ENCODE measurements at regions not wholly inside any gene's neighbourhood (a gene's known extent, or its start where the extent isn't known, plus 50 kb on each side); places are given as distances from the start of the nearest gene placed in this dataset.

DNA sequence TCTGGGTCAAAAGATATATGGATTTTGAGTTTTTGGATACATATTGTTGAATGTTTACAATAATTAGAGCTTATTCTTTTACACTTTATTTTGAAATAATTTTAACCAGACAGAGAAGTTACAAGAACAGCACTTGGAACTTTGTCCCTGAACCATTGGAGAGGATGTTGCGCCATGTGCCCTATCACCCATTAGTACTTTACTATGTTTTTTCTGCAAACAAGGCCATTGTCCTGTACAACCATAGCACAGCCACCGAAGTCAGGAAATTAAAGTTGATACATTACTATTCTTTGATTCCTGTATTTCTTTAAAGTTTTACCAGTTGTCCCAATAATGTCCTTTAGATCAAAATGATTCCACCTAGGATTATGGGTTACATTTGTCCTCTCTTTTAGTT is 188.8 kb downstream of the ACKR3 start:
- no peaks in the 10 kb centered on the region for H3K36me3 ChIP-seq
- TF ChIP-seq, protein P1, sequence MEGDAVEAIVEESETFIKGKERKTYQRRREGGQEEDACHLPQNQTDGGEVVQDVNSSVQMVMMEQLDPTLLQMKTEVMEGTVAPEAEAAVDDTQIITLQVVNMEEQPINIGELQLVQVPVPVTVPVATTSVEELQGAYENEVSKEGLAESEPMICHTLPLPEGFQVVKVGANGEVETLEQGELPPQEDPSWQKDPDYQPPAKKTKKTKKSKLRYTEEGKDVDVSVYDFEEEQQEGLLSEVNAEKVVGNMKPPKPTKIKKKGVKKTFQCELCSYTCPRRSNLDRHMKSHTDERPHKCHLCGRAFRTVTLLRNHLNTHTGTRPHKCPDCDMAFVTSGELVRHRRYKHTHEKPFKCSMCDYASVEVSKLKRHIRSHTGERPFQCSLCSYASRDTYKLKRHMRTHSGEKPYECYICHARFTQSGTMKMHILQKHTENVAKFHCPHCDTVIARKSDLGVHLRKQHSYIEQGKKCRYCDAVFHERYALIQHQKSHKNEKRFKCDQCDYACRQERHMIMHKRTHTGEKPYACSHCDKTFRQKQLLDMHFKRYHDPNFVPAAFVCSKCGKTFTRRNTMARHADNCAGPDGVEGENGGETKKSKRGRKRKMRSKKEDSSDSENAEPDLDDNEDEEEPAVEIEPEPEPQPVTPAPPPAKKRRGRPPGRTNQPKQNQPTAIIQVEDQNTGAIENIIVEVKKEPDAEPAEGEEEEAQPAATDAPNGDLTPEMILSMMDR (IDR thresholded peaks at IDR 0.05) = no peak
- H3K4me1 ChIP-seq = peaks cover 14% of the 10 kb centered on the region
- peaks cover 3% of the 10 kb centered on the region for H3K27me3 ChIP-seq (ENCODE audit: low read depth)
- DNase-seq = no peak
- no peak overlapping the region for H3K4me3 ChIP-seq
- intact Hi-C loops (cut with DNase I) = no loop called here
- H3K27ac ChIP-seq = no peak overlapping the region
- H3K9me3 ChIP-seq = no peaks in the 10 kb centered on the region
- ATAC-seq = peak; percentile 58 to 59

DNA sequence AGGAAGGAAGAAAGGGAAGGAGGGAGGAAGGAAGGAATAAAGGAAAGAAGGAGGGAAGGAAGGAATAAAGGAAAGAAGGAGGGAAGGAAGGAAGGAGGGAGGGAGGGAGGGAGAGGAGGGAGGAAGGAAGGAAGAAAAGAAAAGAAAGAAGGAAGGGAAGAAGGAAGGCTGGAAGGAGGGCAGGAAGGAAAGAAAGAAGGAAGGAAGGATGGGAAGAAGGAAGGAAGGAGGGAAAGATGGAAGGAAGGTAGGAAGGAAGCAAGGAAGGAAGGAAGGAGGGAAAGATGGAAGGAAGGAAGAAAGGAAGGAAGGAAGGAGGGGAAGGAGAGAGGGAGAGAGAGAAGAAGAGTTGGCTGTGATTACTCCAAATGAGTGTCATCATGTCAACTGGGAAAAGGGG is 190.6 kb downstream of the ACKR3 start:
- peaks cover 3% of the 10 kb centered on the region for H3K27me3 ChIP-seq (ENCODE audit: low read depth)
- H3K9me3 ChIP-seq = no peaks in the 10 kb centered on the region
- H3K36me3 ChIP-seq = no peaks in the 10 kb centered on the region
- DNase-seq = no peak
- H3K27ac ChIP-seq = no peak overlapping the region
- H3K4me3 ChIP-seq = no peak overlapping the region
- ATAC-seq = no peak
- intact Hi-C loops (cut with DNase I) = no loop called here
- TF ChIP-seq, protein P1 (IDR thresholded peaks at IDR 0.05) = no peak
- peaks cover 5% of the 10 kb centered on the region for H3K4me1 ChIP-seq

GRCh38 chr2:236761358-236761757 is 191.7 kb downstream of the ACKR3 start:
- TF ChIP-seq, protein P1 (IDR thresholded peaks at IDR 0.05) = no peak
- H3K36me3 ChIP-seq = no peaks in the 10 kb centered on the region
- H3K27me3 ChIP-seq (ENCODE audit: low read depth) = peaks cover 3% of the 10 kb centered on the region
- no peaks in the 10 kb centered on the region for H3K9me3 ChIP-seq
- no peak overlapping the region for H3K27ac ChIP-seq
- no peaks in the 10 kb centered on the region for H3K4me1 ChIP-seq
- H3K4me3 ChIP-seq = no peak overlapping the region
- intact Hi-C loops (cut with DNase I) = no loop called here
- ATAC-seq = no peak
- no peak for DNase-seq

DNA sequence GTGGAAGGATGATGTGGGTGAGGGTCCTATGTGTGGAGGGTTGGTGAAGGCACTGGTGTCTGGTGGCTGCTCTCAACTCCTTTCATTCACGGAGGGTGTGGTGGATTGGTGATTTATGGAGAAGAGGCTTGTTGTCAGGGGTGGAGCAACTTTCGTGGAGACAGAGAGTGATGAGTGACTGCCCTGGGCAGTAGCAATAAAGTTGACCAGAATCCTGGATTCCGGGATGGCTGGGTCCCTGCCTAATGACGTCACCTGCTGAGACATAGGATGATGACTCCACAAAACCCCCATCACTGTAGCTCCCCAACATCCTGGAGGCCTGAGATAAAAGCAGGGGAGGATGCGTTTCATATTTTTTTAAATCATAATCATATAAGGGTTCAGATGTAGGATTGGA is 193.0 kb downstream of the ACKR3 start:
- Histone ChIP-seq H3K4me1 (no peaks in the 10 kb centered on the region), H3K36me3 (no peaks in the 10 kb centered on the region), H3K27me3 (ENCODE audit: low read depth) (peaks cover 3% of the 10 kb centered on the region), H3K4me3 (no peak overlapping the region), H3K9me3 (no peaks in the 10 kb centered on the region), H3K27ac (no peak overlapping the region)
- ATAC-seq = no peak
- intact Hi-C loops (cut with DNase I) = no loop called here
- TF ChIP-seq, protein P1 (IDR thresholded peaks at IDR 0.05) = no peak
- DNase-seq = no peak

DNA sequence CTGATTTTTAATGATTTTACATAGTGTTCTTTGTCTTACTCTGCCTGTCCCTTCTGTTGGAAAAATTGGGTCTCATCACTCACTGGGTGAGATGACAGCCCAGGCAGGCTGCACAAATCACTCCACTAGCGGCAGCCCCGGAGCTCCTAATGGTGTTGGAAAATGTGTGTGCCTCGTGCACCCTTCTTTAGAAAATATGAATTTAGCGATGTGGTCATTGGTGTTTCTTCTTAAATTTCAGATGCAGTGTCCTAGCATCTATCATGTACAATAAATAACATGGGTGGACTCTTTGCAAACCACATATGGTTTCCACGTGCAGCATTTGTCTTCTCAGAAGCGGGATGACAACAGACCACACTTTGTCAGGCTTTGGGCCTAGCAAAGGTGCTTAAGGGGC is 194.2 kb downstream of the ACKR3 start:
- Histone ChIP-seq H3K4me1 (no peaks in the 10 kb centered on the region), H3K4me3 (no peak overlapping the region), H3K27ac (no peak overlapping the region), H3K27me3 (ENCODE audit: low read depth) (peaks cover 3% of the 10 kb centered on the region), H3K36me3 (no peaks in the 10 kb centered on the region), H3K9me3 (no peaks in the 10 kb centered on the region)
- intact Hi-C loops (cut with DNase I) = no loop called here
- ATAC-seq = no peak
- TF ChIP-seq, protein P1 (IDR thresholded peaks at IDR 0.05) = no peak
- no peak for DNase-seq

GRCh38 chr2:236764716-236765115 is 195.1 kb downstream of the ACKR3 start:
- DNase-seq (no peak), ATAC-seq (no peak)
- Histone ChIP-seq H3K9me3 (no peaks in the 10 kb centered on the region), H3K4me1 (no peaks in the 10 kb centered on the region), H3K27me3 (ENCODE audit: low read depth) (peaks cover 3% of the 10 kb centered on the region), H3K27ac (no peak overlapping the region), H3K36me3 (no peaks in the 10 kb centered on the region), H3K4me3 (no peak overlapping the region)
- TF ChIP-seq, protein P1 (IDR thresholded peaks at IDR 0.05) = no peak
- intact Hi-C loops (cut with DNase I) = no loop called here

Measured in lower lobe of right lung (tissue), 2 donors.